ENCODE measurements at regions not wholly inside any gene's neighbourhood (a gene's known extent, or its start where the extent isn't known, plus 50 kb on each side); places are given as distances from the start of the nearest gene placed in this dataset.

GRCh38 chr18:7333025-7333562 lies 102.2 kb downstream of the LRRC30 start:
- ATAC-seq (no peak), DNase-seq (ENCODE audit: low spot score in 2 of 2) (no peak)
- Mint-ChIP-seq H3K36me3 (no peaks in the 10 kb centered on the region), H3K4me3 (no peak overlapping the region), H3K4me1 (no peaks in the 10 kb centered on the region), H3K9me3 (no peaks in the 10 kb centered on the region), H3K27ac (no peak overlapping the region)

GRCh38 chr18:7334973-7335568 lies 104.2 kb downstream of the LRRC30 start:
- Mint-ChIP-seq H3K4me3 (no peak overlapping the region), H3K9me3 (no peaks in the 10 kb centered on the region), H3K36me3 (no peaks in the 10 kb centered on the region), H3K4me1 (no peaks in the 10 kb centered on the region), H3K27ac (no peak overlapping the region)
- no peak for DNase-seq (ENCODE audit: low spot score in 2 of 2)
- ATAC-seq = no peak

DNA sequence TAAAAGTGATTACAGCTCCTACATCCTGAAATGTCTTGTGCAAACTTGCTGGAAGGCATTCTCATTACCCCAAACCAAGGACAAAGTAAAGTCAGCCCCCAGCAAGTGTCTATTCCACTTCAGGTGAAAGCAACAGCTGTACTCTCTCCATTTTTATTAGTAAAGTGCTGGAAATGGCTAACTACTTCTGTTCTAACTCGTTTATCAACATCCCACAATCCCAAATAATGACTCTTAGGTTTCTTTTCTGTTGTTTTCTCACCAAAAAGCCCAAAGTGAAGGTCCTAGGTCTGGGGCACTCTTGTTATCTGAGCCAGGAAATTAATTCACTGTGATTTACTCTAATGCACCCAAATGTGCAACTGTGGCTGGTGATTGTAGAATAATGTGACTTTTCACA lies 105.7 kb downstream of the LRRC30 start:
- no peaks in the 10 kb centered on the region for H3K9me3 Mint-ChIP-seq
- no peak for ATAC-seq
- DNase-seq (ENCODE audit: low spot score in 2 of 2) = no peak
- no peak overlapping the region for H3K27ac Mint-ChIP-seq
- H3K4me3 Mint-ChIP-seq = no peak overlapping the region
- H3K36me3 Mint-ChIP-seq = no peaks in the 10 kb centered on the region
- no peaks in the 10 kb centered on the region for H3K4me1 Mint-ChIP-seq

DNA sequence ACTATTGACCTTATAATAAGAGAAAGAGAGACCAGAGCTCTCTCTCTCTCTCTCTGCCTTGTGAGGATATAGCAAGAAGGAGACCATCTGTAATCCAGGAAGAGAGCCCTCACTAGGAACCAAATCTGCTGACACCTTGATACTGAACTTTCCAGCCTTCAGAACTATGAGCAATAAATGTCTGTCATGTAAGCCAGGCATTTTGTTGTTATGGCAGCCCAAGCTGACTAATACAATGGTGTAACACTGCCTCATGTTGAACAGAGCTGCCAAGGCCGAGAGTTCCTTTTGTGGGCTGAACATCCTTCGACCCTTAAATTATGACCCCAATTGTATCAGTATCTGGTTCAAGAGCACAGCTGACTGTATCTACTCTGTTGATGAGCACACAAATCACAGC lies 108.0 kb downstream of the LRRC30 start:
- H3K9me3 Mint-ChIP-seq = peaks cover 3% of the 10 kb centered on the region
- no peak overlapping the region for H3K27ac Mint-ChIP-seq
- no peaks in the 10 kb centered on the region for H3K4me1 Mint-ChIP-seq
- no peak for DNase-seq (ENCODE audit: low spot score in 2 of 2)
- H3K36me3 Mint-ChIP-seq = no peaks in the 10 kb centered on the region
- no peak overlapping the region for H3K4me3 Mint-ChIP-seq
- ATAC-seq = no peak

DNA sequence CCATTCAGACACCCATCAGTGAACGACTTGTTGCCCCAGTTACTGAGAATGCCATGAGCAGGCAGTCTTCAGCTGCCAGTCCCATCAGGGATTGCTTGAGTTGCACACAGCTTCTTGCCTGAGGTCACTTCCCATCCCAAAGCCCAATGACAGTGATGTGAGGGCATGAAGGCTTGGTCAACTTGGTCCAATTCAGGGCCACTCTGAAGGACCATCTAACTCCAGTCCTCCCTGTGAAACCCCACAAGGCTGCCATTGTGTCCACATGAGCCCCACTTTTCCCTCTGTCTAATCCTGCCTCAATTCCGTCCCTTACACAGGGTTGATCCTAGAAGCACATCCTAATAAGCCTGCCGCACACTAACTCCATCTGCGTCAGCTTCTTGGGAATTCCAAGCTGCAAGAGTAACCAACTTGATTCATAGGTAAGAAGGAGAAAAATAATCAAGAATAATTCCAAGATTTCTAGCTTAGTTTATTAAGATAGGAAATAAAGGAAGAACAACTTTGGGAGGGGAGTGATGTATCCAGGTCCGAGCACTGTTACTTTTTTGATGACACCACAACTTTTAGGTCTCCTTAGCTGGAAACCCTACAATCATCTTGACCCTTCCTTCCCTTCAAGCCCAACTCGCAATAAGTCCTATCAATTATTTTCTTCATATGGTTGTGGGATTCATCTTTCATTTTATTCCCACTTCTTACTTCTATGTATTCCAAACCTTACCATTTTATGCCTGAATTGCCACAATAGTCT lies 110.9 kb downstream of the LRRC30 start:
- H3K4me3 Mint-ChIP-seq = no peak overlapping the region
- H3K9me3 Mint-ChIP-seq = peaks cover 5% of the 10 kb centered on the region
- DNase-seq (ENCODE audit: low spot score in 2 of 2) = no peak
- no peak for ATAC-seq
- no peak overlapping the region for H3K27ac Mint-ChIP-seq
- H3K36me3 Mint-ChIP-seq = no peaks in the 10 kb centered on the region
- H3K4me1 Mint-ChIP-seq = no peaks in the 10 kb centered on the region

- no peaks in the 10 kb centered on the region for H3K36me3 Mint-ChIP-seq
- no peak for DNase-seq (ENCODE audit: low spot score in 2 of 2)
These were observed 118.4 kb downstream of the LRRC30 start for GRCh38 chr18:7349181-7349837.

DNA sequence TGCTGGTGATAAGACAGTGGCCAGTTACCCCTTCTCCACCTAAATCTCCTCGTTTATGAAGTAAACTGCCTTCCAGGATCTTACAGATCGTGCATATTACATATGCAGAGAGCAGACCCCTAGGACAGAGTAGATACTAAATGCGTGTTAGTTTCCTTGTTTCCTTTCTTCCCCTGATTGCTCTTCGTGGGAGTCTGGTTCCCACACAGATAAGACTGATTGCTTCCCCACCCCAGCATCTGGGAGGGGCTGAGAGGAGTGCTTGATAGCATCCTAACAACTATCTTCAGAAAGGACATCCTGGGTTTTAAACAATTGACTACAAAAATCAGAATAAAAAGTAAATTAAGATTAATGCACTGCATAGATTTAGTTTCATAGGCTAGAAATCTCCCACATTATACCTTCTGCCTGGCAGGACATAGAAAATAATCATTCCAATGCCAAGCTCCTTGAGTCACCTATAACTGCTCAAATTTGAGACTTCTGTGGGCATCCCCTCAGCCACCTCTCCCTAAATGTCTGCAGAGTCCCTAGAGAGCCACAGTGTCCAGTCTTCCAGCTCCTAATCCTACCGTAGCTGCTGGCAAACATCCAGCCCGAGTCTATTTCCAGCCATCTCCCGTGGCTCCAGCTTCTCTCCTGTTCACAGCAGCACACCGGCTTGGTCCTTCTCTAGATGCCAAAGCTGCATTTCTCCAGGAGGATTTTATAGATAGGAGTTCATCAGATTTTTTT lies 128.3 kb downstream of the LRRC30 start:
- Mint-ChIP-seq H3K4me1 (no peaks in the 10 kb centered on the region), H3K9me3 (peaks cover 9% of the 10 kb centered on the region), H3K27ac (no peak overlapping the region), H3K4me3 (no peak overlapping the region), H3K36me3 (no peaks in the 10 kb centered on the region)
- DNase-seq (ENCODE audit: low spot score in 2 of 2) (no peak), ATAC-seq (no peak)

More at GRCh38 chr18:7349181-7349837, 118.4 kb downstream of the LRRC30 start:
- no peak overlapping the region for H3K4me3 Mint-ChIP-seq
- ATAC-seq = no peak
- no peak overlapping the region for H3K27ac Mint-ChIP-seq
- H3K4me1 Mint-ChIP-seq = no peaks in the 10 kb centered on the region
- H3K9me3 Mint-ChIP-seq = peaks cover 9% of the 10 kb centered on the region

DNA sequence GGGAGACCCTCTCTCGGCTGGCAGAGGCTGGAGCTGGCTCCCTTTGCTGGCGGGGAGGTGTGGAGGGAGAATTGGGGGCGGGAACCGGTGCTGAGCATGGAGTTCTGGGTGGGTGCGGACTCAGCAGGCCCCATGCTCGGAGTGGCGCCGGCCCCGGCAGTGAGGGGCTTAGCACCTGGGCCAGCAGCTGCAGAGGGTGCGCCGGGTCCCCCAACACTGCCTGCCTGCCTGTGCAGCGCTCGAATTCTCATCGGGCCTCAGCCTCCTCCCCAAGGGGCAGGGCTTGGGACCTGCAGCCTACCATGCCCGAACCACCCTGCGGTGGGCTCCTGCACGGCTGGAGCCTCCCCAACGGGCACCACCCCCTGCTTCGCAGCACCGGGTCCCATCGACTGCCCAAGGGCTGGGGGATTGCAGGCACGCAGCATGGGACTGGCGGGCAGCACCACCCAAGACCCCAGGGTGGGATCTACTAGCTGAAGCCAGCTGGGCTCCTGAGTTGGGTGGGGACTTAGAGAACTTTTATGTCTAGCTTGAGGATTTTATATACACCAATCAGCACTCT lies 129.8 kb downstream of the LRRC30 start:
- H3K9me3 Mint-ChIP-seq = peaks cover 6% of the 10 kb centered on the region
- no peaks in the 10 kb centered on the region for H3K4me1 Mint-ChIP-seq
- ATAC-seq (no peak), DNase-seq (ENCODE audit: low spot score in 2 of 2) (no peak)
- H3K36me3 Mint-ChIP-seq = no peaks in the 10 kb centered on the region
- no peak overlapping the region for H3K27ac Mint-ChIP-seq
- H3K4me3 Mint-ChIP-seq = no peak overlapping the region

DNA sequence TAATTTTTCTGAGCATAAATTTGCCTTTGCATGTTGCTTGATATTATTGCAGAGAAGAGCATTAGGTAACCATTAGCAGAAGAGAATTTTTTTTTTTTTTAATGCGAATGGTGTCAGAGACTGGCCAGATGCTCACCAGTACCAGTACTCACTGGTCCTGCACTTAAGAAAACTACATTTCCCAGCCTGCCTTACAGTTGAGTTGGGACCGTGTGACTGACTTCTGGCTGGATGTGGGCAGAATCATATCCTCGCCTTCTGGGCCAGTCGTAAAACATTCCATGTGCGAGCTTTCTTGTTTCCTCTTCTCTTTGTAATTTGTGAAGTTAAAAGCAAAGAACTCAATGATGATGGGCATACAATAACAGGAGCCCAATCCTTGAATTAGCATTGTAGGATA lies 132.4 kb downstream of the LRRC30 start:
- Mint-ChIP-seq H3K36me3 (no peaks in the 10 kb centered on the region), H3K4me3 (no peak overlapping the region), H3K4me1 (no peaks in the 10 kb centered on the region), H3K27ac (no peak overlapping the region), H3K9me3 (peaks cover 6% of the 10 kb centered on the region)
- DNase-seq (ENCODE audit: low spot score in 2 of 2) = no peak
- ATAC-seq = no peak

- Mint-ChIP-seq H3K9me3 (peaks cover 2% of the 10 kb centered on the region), H3K36me3 (no peaks in the 10 kb centered on the region), H3K4me1 (no peaks in the 10 kb centered on the region), H3K27ac (no peak overlapping the region), H3K4me3 (no peak overlapping the region)
- DNase-seq (ENCODE audit: low spot score in 2 of 2) (no peak), ATAC-seq (no peak)
These were observed 135.7 kb downstream of the LRRC30 start for GRCh38 chr18:7366597-7366996.

DNA sequence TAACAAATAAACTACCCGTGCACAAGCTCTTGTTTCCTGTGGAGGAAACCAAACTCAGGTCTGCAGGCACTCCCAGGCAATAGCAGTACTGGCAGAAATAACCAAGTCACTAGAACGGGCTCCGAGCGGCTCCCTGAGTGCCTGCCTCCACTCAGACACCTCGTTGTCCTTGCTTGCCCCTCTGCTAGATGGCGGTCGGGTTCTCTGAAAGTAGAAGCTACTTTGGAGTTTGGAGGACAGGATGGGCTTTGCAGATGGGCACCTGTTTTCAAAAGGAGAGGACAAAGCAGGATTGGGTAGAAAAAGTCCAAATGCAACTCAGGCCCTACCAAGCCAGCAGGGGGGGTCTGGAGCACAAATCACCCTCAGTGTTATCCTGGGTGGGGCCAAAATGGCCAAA lies 136.4 kb downstream of the LRRC30 start:
- no peak overlapping the region for H3K4me3 Mint-ChIP-seq
- no peak for DNase-seq (ENCODE audit: low spot score in 2 of 2)
- no peak overlapping the region for H3K27ac Mint-ChIP-seq
- H3K36me3 Mint-ChIP-seq = no peaks in the 10 kb centered on the region
- peaks cover 2% of the 10 kb centered on the region for H3K9me3 Mint-ChIP-seq
- H3K4me1 Mint-ChIP-seq = no peaks in the 10 kb centered on the region
- no peak for ATAC-seq

DNA sequence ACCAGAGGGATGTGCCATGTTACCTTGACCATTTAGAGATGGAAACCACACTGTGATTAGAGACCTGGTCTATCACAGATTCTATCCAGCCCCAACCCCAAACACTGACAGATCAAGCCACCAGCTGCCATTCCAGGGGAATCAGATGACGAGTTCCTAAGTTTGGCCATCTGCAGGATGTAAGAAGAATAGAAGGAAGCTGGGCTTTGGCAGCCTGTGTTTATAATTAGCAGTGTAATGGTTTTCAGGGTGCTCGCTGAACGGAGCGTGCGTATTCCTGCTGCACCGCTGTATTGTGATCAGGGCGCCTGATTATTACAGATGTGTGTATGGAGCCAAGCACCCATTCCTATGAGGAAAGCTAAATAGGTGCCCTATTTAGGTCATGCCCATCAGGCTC lies 138.1 kb downstream of the LRRC30 start:
- H3K36me3 Mint-ChIP-seq = no peaks in the 10 kb centered on the region

DNA sequence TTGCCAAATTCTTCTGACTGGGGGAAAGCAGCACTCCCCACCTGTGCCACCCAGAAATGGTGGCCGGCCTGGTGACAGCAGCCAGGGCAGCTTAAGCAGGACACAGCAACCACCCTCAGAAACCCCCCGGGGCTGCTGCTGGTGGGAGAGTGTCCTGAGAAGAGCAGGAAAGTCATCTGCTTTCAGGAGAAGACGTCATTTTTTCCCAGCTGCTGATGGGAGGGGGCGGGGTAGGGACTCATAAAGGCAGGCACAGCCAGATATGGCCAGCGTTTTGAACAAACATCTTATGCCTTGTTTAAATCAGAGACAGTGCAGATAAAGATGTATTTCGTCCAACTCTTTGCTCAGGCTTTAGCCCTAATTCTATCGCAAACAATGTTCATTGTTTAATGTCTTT lies 139.5 kb downstream of the LRRC30 start:
- Mint-ChIP-seq H3K4me1 (no peaks in the 10 kb centered on the region), H3K9me3 (peaks cover 4% of the 10 kb centered on the region), H3K27ac (no peak overlapping the region), H3K36me3 (no peaks in the 10 kb centered on the region), H3K4me3 (no peak overlapping the region)
- ATAC-seq = no peak
- DNase-seq (ENCODE audit: low spot score in 2 of 2) = no peak

More for the DNA sequence above, 138.1 kb downstream of the LRRC30 start:
- no peak for ATAC-seq
- Mint-ChIP-seq H3K9me3 (peaks cover 4% of the 10 kb centered on the region), H3K4me1 (no peaks in the 10 kb centered on the region), H3K4me3 (no peak overlapping the region), H3K27ac (no peak overlapping the region)
- no peak for DNase-seq (ENCODE audit: low spot score in 2 of 2)

GRCh38 chr18:7370802-7371201 lies 139.9 kb downstream of the LRRC30 start:
- Mint-ChIP-seq H3K4me3 (no peak overlapping the region), H3K4me1 (no peaks in the 10 kb centered on the region), H3K36me3 (no peaks in the 10 kb centered on the region), H3K27ac (no peak overlapping the region), H3K9me3 (peaks cover 4% of the 10 kb centered on the region)
- DNase-seq (ENCODE audit: low spot score in 2 of 2) (no peak), ATAC-seq (no peak)

- Mint-ChIP-seq H3K9me3 (peaks cover 8% of the 10 kb centered on the region), H3K36me3 (no peaks in the 10 kb centered on the region), H3K27ac (no peak overlapping the region), H3K4me3 (no peak overlapping the region), H3K4me1 (no peaks in the 10 kb centered on the region)
- DNase-seq (ENCODE audit: low spot score in 2 of 2) = no peak
- ATAC-seq = no peak
These were observed 142.6 kb downstream of the LRRC30 start for GRCh38 chr18:7373441-7373840.
